ENCODE measurements at regions not wholly inside any gene's neighbourhood (a gene's known extent, or its start where the extent isn't known, plus 50 kb on each side); places are given as distances from the start of the nearest gene placed in this dataset.
"Not testable (repeated sequence)": the region's sequence is repeated elsewhere in the genome, so short reads cannot be mapped to it uniquely, and the experiment has no call there.

- no peak for DNase-seq
Measured at GRCh38 chr3:132987396-132987795, 50.8 kb upstream of the TMEM108 start.

- DNase-seq: no peak
Measured at GRCh38 chr3:132984181-132984580, 54.0 kb upstream of the TMEM108 start.

GRCh38 chr3:132983143-132983770 lies 54.9 kb upstream of the TMEM108 start:
- no peak for DNase-seq

DNA sequence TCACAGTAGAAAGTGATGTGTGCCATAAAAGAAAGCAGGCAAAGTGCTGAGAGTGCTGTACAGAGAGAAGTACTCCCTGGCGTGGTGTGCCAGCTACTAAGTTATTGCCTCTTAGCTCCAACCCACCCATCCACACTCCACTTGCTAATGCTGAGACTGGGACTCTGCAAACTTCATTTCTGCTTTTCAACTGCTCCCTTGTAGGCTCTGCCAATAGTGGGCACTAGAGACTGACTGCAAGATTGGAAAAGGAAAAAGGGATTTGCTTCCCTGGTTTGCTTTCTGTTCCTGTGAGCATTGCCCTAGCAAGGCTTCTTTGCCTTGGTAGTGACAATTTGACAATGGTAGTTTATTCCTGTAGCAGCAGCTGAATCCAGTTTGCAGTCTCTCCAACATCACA lies 56.5 kb upstream of the TMEM108 start:
- no peak for DNase-seq

- no peak for DNase-seq
Measured at GRCh38 chr3:132980102-132980501, 58.1 kb upstream of the TMEM108 start.

DNA sequence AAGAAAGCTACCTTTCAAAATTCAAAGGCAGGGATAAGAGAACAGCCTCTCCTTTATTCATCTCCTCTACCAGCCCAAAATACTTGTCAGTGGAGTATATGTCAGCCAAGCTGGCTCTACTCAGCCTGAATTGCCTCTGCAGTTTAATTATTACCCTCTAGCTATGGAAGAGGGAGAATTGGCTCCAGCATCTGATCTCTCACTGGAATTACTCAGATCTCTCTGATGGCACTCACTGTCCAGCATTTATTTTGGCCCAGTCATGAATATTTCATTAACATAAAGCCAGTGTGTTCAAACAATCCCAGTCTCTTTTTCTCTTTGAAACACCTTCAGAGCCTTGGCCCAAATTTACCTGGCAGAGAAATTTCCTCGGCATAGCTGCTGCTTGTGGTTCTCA lies 58.6 kb upstream of the TMEM108 start:
- no peak for DNase-seq

DNA sequence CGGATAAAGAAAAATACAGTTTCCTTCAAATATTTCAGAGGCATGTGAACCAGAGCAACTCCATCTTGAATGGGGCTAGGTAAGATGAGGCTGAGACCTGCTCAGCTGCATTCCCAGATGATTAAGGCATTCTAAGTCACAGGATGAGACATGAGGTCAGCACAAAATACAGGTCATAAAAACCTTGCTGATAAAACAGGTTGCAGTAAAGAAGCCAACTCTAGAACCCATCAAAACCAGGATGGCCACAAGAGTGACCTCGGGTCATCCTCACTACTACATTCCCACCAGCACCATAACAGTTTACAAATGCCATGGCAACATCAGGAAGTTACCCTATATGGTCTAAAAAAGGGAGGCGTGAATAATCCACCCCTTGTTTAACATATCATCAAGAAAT lies 59.2 kb upstream of the TMEM108 start:
- DNase-seq: not testable (repeated sequence)

DNA sequence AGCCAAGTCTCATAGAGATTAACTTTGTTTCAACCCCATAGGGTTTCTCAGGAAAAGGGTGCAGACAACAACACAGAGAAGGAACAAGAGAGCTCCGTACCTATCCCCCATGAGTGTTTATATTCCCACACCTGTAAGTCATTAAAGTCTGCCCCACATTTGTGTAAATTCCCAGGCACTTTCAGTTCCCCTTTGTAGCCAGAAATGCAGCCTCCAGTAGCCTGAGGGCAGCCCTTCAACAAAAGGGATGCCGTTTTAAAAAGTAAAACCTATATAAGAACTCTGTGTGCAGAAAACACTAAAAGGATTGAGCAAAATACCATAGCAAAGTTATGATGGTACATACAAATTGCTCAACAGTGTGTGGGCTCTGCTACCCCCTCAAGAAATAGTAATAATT lies 59.7 kb upstream of the TMEM108 start:
- DNase-seq: no peak

GRCh38 chr3:132974097-132974496 lies 64.1 kb upstream of the TMEM108 start:
- DNase-seq: no peak

DNA sequence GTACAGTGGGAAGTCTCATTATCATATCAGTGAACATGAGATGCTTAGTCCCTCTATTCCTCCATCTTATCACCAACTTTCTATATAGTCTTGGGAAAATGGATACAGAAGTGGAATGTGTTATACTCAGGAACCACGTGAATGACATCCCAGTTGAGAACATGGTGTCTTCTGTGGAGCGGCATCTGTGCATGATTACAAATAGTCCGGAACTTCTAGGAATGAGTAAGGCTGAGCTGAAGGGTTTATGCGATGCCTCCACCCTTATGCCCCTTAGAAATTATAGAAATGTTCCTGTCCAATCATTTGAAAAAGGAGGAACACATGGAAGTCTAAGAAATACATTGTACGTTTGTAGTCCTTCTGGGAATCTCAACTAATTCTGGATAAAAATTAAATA lies 64.8 kb upstream of the TMEM108 start:
- no peak for DNase-seq

DNA sequence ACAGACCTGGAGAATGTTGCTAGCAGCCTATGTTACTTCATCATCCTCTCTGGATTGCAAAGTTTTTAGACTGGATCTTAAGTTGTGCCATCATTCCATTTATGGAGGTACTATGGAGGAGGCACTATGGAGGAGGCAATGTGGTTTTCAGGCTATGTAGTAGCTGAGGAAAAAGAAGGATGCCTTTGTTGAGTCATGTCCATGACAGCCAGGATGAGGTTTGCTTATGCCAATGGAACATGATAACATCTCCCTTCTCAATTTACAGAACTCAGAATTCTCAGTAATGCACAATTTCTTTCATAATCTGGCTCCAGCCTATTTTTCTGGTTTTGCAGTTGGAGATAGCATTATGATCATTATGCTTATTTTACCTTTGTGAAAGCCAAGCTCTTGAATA lies 65.9 kb upstream of the TMEM108 start:
- DNase-seq: no peak

- DNase-seq: no peak
Measured at GRCh38 chr3:132966374-132966773, 71.8 kb upstream of the TMEM108 start.

- no peak for DNase-seq
Measured at GRCh38 chr3:132964266-132964665, 73.9 kb upstream of the TMEM108 start.

- no peak for DNase-seq
Measured at GRCh38 chr3:132963786-132964185, 74.4 kb upstream of the TMEM108 start.

DNA sequence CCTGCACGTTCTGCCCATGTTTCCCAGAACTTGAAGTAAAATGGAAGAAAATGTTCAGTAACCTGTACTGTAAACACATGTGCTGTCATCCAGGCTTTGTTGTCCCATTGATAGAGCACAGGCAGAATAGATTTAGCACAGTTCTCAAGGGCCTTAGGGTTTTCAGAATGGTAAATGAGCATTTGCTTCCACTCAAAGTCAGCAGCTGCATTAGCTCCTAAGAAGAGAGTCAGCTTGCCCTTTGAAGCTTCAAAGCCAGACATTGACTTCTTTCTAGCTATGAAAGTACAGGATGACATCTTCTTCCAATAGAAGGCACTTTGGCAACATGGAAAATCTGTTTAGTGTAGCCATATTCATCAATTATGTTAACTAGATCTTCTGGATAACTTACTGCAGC lies 76.2 kb upstream of the TMEM108 start:
- no peak for DNase-seq

DNA sequence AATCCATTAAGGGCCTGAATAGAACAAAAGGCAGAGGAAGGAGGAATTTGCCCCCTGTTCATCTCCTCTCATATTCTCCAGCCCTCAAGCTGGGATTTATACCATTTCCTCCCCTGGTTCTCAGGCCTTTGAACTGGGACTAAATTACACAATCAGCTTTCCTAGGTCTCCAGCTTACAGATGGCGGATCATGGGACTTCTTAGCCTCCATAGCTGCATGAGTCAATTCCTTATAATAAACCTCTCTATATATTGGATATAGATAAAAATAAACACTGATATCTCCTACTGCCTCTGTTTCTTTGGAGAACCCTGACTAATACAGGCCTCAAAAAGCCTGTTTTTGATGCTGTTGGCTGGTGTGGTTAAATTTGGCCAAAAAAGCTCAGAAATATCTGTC lies 84.5 kb upstream of the TMEM108 start:
- DNase-seq: no peak

DNA sequence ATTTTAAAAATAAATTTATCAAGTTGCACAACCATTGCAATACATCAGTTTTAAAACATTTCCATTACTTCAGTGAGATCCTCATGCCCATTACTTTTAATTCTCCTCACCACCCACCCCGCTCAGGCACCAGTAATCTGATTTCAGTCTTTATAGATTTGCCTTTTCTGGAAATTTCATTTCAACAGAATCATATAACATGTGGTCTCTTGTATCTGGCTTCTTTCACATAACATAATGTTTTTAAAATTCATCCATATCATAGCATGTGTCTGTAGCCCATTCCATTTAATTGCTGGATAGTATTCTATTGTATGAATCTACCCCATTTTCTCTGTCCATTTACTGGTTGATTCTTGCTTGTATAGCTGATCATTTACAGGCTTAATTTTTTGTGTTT lies 110.3 kb upstream of the TMEM108 start:
- no peak for DNase-seq

DNA sequence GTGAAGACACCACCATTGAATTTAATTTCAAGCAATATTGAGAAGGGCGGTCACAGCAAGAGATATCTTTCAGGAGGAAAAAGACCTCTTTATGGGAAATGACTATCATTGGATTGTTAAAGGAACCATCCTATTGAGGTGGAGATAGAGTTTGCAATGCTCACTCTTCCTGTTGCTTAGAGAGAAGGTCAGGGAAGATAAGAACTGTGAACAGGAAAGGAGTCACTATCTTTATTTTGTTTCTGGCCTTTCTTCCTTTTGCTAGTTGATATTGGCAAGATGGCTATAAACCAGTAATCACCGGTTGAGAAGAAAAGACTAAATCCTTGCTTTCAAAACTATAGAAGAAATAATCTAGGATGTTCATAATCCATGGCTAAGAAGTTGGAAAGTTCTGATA lies 112.1 kb upstream of the TMEM108 start:
- no peak for DNase-seq

- DNase-seq: no peak
Measured at GRCh38 chr3:132925256-132925930, 112.8 kb upstream of the TMEM108 start.

GRCh38 chr3:132916096-132916495 lies 122.1 kb upstream of the TMEM108 start:
- no peak for DNase-seq

- no peak for DNase-seq
Measured at GRCh38 chr3:132912416-132912753, 125.8 kb upstream of the TMEM108 start.

GRCh38 chr3:132911741-132912415 lies 126.3 kb upstream of the TMEM108 start:
- DNase-seq: no peak

DNA sequence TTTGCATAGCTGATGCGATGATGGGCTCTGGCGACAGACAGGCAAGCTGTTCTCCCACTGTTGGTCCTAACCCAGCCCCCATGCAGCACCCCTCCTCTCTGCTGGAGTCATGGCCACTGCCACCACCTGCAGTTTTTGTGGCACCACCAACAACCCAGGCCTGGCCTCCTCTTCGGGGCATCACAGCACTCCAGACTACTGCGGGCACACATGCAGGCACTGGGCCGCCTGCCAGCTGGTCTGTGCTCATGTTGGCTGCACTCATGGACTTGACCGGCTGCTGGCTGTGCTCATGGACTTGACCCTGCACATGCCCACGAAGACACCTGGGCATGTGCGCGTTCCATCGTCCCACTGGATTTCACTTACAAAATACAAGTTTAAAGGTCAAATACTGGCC lies 130.9 kb upstream of the TMEM108 start:
- no peak for DNase-seq

DNA sequence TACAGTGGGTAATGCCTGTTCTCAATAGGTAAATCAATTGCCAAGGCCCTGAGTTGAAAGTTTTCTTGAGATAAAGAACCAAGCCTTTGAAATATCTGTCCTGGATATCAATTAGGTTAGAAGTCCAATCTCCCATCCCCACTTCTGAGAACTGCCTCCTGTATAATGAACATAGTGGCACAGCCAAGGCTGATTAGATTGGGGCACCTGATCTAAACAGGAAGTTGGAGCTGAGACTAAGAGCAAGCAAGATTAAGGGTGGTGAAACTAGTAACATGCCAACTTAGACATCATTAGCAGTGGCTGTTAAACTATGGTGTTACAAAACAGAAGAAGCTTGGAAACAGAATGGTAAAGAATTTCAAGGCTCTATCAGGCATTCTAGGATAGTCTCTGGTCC lies 137.7 kb upstream of the TMEM108 start:
- no peak for DNase-seq

DNA sequence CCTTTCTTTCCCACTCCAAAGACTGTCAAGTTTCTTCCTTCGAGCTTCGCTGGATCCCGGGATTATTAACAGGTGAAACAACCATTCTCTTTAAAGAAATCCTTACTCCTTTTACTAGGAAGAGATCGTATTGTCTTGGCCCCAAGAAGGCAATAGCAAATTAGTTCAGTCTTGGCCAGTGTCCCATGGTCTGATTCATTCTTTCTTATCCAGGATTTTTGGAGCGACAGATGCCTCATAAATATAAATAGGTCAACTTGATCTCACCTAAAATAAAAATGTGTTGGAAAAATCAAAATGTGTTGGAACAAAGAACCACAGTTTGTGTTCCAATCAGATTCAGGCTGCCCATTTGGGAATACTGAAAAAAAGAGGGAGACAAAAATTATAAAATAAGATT lies 140.1 kb upstream of the TMEM108 start:
- no peak for DNase-seq

Measured in NCI-H526 (cell line).